ENCODE measurements at regions not wholly inside any gene's neighbourhood (a gene's known extent, or its start where the extent isn't known, plus 50 kb on each side); places are given as distances from the start of the nearest gene placed in this dataset.

DNA sequence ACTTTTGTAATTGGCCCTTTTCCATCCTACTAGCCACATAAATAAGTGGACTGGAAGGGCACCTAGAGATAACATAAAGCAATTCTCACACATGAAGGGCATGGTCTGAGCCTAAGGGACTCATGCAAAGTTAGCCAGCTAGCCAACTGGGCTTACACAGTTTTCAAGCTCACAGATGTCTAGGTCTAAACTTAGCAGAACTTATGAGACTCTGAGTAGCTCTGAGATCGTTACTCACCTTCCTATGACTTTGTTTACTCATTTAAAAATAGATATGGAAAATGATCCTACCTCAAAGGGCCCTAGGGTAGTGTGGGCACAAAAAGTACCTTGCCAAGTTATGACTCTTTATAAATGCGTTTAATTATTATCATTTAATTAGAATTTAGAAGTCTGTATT lies 410.4 kb upstream of the MPDZ start:
- no peak for DNase-seq (ENCODE audit: extremely low read depth, low read depth)
- TF ChIP-seq, protein P1, sequence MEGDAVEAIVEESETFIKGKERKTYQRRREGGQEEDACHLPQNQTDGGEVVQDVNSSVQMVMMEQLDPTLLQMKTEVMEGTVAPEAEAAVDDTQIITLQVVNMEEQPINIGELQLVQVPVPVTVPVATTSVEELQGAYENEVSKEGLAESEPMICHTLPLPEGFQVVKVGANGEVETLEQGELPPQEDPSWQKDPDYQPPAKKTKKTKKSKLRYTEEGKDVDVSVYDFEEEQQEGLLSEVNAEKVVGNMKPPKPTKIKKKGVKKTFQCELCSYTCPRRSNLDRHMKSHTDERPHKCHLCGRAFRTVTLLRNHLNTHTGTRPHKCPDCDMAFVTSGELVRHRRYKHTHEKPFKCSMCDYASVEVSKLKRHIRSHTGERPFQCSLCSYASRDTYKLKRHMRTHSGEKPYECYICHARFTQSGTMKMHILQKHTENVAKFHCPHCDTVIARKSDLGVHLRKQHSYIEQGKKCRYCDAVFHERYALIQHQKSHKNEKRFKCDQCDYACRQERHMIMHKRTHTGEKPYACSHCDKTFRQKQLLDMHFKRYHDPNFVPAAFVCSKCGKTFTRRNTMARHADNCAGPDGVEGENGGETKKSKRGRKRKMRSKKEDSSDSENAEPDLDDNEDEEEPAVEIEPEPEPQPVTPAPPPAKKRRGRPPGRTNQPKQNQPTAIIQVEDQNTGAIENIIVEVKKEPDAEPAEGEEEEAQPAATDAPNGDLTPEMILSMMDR (IDR thresholded peaks at IDR 0.05; ENCODE audit: low read depth, low read length), result no peak

DNA sequence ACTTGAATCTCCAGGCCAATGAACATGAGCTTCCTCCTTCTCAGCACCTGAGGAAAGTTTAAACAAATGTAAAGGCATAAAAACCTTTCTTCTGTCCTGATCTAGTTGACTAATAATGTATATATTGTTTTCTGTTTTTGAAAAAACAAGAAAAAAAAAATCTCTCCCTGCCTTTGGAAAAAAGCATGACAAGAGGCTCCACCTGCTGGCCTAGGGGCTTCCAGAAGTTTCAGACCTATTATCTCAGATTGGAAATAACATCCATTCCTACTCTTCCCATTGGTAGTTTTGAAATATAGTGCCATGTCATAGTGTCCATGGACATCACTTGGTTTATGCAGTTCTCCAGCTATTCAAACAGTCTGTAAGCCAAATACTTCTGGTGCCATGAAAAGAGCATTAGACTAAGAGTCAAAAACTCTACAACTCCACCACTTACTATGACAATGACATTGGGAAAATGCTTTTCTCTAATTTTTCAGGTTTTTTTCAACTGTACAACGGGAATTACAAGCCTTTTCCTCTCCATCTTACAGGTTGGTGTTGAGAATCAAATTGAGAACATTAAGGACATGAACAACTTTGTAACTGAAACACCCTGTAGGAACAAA lies 409.6 kb upstream of the MPDZ start:
- TF ChIP-seq, protein P1 (IDR thresholded peaks at IDR 0.05; ENCODE audit: low read depth, low read length), result peak; percentile 44
- DNase-seq (ENCODE audit: extremely low read depth, low read depth), result no peak

DNA sequence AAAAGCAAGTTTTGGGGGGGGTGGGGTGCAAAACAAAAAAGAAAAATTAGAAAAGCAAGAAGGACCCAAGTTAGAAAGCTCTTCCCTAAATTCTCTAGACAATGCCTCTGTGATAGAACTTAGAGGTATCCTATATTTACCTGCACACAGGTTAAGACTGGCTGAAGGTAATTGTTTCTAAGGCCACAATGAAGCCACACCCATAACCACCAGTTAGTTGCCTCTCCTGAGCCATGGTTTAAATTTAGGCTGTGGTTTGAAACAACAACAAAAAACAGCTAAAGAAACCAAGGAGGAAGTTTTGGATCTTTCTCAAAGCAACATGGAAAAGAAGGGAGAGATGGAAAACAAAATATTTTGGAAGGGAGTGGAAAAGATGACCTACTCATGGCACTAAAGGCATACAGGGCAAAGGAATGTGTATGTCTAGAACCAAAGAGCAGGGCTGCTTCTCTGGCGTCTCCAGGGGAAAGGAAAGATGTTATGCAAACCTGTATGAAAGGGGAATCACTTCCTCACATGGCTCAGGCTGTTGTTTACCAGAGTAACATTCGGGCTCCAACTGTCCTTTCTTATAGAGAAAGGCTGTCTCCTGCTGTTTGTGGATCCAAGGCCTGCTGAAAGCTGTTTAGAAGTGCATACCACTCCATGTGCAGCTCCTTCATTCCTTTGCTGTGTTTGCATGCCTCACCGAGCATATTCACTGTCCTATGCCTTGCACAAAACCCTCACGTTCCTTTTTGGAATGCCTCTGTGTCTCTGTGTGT lies 408.9 kb upstream of the MPDZ start:
- TF ChIP-seq, protein P1 (IDR thresholded peaks at IDR 0.05; ENCODE audit: low read depth, low read length), result no peak
- no peak for DNase-seq (ENCODE audit: extremely low read depth, low read depth)

DNA sequence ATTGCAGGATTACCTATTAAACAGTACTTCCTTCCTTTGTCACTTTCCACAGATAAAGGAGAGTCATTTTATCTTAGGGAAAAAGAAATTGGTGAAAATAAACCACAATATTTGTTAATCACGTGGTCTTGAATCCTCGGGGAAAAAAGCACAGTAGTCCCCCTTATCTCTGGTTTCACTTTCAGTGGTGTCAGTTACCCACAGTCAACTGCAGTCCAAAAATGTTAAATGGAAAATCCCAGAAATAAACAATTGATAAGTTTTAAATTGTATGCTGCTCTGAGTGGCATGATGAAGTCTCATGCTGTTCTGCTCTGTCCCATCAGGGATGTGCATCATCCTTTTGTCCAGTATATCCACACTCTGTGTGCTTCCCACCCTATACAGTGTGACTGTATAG lies 405.2 kb upstream of the MPDZ start:
- TF ChIP-seq, protein P1 (IDR thresholded peaks at IDR 0.05; ENCODE audit: low read depth, low read length), result no peak
- no peak for DNase-seq (ENCODE audit: extremely low read depth, low read depth)

DNA sequence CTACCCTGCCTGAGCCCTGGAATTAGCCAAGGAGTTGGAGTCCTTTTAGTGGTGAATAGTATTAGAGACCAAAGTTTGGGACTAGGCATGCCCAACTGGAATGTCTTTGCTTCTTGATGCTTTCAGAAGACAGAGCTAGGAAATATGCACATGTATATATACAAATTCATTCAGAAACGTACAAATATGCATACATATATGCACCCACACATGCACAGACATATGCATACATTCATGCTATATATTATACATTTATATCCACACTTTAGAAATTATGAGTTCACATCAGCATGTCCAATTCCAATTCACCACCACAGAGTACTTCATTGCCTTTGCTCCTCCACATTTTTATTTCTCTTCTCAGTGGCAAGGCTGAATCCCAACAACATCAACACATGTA lies 398.3 kb upstream of the MPDZ start:
- no peak for DNase-seq (ENCODE audit: extremely low read depth, low read depth)
- TF ChIP-seq, protein P1 (IDR thresholded peaks at IDR 0.05; ENCODE audit: low read depth, low read length), result no peak

DNA sequence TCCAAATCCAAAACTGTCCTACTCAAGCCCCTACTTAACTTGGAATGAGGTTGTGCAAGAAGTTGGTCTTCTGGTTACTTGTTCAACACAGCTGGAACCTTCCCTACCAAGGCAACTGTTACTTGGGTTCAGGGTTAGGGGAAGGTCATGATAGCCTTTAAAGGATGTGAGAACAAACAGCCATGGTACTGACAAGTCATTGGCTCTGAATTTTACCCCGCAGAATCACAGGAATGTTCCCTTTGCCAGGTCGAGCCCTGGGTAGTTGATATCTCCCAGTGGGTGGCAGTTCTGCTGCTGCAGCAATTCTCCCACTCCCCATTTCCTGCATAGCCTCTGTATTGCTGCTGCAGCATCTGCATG lies 396.1 kb upstream of the MPDZ start:
- no peak for DNase-seq (ENCODE audit: extremely low read depth, low read depth)
- TF ChIP-seq, protein P1 (IDR thresholded peaks at IDR 0.05; ENCODE audit: low read depth, low read length), result no peak

DNA sequence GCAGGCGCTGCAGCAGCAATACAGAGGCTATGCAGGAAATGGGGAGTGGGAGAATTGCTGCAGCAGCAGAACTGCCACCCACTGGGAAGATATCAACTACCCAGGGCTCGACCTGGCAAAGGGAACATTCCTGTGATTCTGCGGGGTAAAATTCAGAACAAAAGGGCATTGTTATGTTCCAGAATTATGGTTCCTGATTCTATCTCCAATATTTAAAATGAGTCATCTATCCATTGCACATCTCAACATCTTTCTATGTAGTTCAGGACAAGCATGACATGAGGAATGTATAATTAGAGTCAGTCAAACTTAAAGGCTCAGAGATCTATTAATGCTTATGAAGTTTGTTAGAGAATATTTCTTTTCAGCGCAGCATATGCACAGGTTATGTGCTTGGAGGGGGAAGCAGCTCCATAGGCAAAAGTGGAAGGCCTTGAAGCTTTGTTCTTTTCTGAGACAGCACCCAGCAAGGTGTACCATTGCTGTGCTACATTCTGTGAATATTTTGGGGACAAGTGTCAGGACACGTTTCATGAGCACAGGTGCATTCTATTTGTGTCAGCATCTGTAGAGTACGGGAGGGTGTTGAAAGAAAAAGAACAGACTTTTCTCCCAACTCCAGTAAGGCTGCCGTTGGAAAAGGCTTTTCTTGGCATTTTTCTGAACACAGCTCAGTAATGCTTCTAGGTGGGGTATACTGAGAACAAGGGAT lies 395.6 kb upstream of the MPDZ start:
- DNase-seq (ENCODE audit: extremely low read depth, low read depth), result no peak
- TF ChIP-seq, protein P1 (IDR thresholded peaks at IDR 0.05; ENCODE audit: low read depth, low read length), result no peak

Data from AG09319 (cell line).